Activated CD4-positive, alpha-beta T cell treated with anti-CD3 and anti-CD28 coated beads for 48 hours (primary cell): ENCODE measurements at regions not wholly inside any gene's neighbourhood (a gene's known extent, or its start where the extent isn't known, plus 50 kb on each side); places are given as distances from the start of the nearest gene placed in this dataset.
"Not testable (repeated sequence)": the region's sequence is repeated elsewhere in the genome, so short reads cannot be mapped to it uniquely, and the experiment has no call there.

Source experiments
- DNase-seq: peaks from one replicate; pipeline ENCODE4 v3.0.0-alpha.2; 2020

DNA sequence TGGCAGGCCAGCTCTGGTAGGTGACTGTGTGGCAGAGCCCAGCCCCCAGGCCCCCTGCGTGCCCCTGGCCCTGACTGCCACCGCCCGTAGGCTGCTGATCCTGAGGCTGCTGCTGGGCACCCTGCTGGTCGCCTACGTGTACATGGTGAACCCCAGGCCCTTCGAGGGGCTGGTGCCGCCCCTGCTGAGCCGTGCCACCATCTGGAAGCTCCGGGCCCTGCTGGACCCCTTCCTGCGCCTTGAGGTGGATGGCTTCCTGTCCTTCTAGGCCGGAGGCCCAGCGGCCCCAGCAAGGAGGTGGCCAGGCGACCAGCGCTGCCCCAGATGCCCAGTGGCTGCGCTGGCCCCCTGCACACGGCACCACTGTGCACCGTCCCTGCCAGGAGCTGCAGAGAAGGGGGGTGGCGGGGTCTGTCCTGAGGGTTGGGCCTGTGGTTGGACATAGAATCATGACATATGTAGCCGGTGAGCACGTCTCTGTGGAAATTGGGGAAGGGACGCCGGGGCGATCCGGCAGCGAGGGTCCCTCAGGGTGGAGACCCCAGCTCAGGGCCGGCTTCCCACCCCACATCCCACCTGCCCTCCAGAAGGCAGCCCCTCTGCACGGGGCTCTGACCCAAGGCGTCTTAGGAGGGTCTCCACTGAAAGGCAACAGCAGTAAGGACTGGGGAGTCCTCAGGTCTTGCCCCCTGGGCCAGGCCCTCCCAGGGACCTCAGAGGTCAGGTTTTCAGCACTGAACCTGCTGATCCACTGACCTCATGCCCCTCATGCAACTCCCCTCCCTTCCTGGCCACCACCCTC lies 185.4 kb downstream of the IGLL1 start:
- DNase-seq: no peak

DNA sequence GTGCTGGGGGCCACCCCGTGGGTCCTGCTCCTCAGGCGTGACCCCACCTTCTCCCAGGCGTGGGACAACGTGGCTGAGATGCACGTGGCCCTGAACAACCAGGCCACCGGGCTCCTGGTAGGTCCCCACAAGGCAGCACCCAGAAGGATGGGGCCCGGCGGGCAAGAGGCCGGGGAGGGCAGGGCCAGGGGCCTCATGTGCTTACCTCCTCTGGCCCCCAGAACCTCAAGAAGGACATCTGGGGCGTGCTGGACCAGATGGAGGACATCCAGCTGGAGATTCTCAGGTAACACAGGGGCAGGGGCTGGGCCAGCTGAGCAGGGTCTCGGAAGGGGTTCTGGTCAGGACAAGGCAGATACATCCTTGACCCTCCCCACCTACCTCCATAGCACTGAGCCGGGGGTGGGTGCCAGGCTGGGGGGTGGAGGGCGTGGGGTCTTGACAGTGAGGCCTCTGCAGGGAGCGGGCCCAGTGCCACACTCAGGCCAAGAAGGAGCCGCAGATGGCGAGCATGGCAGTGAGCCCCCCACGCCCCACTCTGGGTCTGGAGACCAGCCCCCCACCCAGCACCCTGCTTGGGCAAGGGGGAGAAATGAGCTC lies 186.3 kb downstream of the IGLL1 start:
- DNase-seq: no peak

DNA sequence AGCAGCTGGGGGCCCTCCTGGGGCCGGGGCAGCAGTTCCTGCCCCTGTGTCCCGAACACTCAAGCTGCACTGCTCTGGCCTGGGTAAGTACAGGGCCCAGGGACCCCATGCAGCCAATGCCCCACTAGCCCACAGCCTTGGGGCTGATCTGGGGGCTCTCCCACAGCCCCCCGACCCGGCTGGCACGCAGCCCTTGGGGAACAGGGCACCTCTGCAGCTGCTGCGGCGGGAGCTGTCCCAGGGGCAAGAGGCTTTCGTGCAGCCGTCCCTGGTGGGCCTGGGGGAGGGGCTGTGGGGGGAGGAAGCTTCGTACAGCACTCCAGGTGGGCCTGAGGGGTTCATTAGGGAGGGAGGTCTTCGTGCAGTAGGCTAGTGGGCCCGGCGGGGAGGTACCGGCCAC lies 186.9 kb downstream of the IGLL1 start:
- not testable (repeated sequence) for DNase-seq

DNA sequence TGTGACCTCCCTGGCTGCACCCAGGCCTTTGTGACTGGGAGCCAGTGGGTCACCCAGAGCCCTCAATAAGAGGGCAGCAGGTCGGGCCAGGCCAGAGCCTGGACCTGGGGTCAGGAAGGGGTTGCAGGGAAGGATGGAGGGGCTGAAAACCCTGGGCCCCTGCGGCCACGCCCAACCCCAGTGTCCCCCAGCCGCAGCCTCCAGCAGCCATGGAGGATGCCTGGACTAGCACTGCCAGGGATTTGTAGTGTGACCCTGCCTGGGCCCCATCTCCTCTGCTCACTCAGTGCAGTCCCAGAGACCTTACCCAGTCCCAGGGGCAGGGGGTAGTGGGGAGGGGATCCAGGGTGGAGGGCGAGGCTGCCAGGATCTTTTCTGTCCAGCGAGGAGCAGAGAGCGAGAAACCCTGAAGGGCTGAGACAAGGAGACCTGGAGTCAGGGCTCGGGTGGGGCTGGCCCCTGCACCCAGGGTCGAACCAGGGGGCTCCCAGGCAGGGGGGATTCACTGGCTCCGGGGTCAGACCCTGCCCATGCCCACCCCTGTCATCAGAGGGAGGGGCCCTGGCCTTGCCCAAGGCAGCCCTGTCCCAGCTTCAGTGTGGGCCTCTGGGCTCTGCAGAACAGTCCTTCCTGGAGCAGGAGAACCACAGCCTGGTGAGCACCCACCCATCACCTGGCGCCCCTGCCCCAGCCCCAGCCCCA lies 187.5 kb downstream of the IGLL1 start:
- no peak for DNase-seq

DNA sequence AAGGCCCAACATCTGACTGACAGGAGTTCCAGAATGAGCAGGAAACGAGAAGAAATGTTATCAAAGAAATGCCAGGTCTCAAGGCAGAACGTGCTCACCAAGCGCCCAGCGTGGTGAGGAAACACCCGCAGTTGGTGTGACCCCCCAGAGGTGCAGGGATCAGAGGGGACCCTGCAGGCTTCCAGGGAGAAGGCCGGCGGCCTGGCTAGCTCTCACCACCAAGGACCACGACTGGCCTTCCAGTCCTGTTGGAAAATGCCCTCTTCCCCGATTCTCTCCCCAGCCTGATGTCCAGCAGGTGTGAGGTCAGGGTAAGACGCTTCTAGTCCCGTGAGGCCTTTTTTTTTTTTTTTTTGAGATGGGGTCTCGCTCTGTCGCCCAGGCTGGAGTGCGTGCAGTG lies 189.1 kb downstream of the IGLL1 start:
- DNase-seq: no peak

DNA sequence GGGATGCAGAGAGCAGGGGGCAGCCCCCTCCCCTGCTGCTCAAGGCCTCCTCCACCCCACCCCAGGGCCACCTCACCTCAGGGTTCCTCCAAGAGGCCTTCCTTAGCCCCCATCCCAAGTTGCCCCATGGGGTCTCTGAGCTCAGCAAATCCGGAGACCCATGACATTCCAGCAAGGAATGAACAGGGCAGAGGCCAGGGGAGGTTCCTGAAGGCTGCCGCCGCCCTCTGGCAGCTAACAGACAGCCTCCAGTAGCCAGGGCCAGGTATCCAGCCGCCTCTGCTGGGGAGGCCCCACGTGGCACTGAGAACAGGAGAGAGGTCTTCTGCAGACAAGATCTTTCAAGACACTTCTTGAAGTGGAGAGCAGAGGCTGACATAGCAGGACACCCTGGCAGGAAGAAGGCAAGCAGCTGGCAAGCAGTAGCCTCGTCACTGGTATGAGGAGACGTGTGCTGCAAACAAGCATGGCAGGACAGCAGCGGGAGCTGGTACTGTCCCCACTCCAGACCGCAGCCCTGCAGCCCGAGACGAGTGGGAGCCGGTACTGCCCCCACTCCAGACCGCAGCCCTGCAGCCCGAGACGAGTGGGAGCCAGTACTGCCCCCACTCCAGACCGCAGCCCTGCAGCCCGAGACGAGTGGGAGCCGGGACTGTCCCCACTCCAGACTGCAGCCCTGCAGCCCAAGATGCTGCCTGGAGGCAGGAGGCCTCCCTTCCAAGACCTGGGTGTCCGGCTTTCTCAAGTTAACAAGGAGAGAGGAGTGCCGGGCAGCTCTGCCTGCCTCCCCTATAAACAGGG lies 190.6 kb downstream of the IGLL1 start:
- no peak for DNase-seq

DNA sequence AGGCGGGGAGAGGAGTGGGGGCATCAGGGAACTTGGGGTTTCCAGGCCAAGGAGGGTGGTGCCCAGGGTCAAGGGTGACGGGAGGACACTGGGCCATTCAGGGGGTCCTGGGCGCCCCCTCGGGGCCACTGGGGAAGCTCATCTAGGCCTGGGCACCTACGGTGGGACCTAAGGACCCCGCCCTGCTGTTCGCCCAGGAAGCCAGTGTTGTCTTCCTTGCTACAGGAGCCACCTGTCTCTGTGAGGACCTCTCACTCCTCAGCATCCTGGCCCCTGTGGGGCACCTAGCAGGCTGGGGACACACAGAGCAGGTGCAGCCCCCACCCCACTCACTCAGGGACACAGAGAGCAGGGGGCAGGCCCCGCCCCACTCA lies 191.6 kb downstream of the IGLL1 start:
- DNase-seq: no peak

DNA sequence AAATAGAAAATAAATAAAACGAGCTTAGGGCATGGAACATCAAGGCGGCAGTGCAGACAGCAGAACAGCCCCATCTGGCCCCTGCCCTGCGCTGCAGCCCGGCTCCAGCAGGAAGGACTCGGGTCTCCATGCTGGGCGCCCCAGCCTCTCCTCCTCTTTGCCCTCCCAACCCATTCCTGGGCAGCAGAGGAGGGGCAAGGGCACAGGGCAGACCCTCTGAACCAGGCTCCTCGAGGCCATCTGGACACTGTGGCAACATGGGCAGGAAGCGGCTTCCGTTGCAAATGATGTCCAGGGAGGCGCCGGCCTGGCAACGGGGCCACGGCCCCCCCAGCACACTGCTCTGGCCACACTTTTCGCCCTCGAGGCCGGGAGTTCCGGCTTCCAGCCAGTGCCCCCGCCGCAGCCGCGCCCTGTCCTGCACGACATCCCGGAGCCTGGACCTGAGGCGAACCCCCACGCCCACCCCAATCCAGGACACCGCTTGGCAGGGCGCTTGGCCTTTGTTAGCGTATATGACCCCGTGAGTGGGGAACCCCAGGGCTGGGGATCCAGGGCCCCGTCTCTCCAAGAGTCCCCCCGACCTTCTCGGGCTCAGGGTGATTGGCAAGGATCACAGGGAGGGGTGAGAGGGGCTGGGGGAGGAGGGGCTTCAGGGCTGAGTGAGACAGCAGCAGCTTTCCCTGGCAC lies 192.1 kb downstream of the IGLL1 start:
- no peak for DNase-seq

DNA sequence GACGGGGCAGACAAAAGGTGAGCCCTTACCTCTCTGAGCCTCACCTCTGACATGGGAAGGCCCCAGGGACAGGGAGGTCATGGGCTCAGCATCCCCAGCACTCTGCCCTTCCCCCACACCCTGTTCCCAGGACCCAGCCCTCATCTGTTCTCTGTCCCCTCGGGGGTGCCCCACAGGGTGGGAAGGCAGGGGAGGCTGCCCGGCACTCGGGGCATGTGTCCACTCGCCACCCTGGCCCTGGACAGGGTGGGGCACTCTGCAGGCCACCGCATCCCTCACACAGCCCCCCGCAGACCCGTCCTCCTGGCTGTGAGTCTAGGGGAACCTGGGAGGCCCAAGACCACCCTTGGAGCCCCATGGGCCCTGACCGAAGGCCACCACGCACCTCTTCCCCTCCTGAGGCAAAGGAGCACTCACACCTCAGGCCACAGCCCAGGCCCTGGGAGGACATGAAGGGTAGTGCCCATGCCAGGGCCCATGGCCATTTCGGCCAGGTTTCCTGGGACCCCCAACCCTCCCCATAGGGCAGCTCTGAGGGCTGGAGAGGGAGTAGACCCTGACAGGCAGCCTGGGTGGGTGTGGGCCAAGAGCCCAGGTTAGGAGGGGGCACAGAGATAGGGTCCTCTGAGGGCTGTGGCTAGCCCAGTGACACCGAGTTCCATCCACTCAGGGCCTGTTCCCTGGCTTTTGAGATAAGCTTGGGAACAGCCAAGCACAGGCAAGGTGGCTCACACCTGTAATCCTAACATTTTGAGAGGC lies 193.1 kb downstream of the IGLL1 start:
- DNase-seq: no peak

DNA sequence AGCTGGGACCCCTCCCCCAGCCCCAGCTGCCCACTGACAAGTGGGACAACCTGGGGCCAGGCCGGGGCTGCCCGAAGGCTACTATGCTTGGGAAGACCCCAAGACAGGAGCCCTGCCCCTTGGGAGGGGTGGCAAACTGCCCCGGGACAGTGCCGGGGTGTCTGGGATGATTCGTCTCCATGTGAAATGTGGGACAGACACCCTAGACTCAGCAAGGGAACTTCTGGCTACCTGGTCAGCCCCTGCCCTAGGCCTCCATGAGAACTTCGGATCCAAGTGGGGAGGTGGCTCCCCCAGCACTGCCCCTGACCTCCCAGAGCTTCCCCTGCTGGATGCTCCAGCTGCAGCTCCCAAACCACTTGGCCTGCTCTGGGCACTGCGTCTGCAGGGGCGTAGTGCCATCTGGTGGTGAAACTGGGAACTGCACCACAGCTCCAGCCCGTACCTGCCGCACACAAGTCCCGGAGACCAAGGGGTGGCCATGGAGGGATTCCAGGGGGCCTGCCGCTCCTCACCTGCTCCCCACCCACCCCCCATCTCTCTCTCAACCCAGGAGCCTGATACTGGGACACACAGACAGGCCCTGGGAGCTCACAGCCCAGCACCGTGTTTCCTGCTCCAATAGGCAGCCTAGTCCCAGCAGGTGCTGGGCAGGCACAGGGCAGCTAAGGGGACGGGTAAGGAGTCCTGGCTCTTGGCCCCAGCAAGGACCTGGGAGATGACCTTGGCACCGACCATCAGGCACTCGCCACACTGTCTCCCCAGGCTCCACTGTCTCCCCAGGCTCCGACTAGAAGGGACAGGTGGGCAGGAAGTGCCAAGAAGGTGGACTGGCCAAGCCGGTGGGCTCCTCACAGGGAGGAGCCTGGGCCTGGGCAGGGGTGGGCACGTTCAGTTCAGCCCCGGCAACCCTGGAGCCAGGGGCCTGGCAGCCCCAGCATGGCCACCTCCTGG lies 194.1 kb downstream of the IGLL1 start:
- DNase-seq: peak; percentile 88

DNA sequence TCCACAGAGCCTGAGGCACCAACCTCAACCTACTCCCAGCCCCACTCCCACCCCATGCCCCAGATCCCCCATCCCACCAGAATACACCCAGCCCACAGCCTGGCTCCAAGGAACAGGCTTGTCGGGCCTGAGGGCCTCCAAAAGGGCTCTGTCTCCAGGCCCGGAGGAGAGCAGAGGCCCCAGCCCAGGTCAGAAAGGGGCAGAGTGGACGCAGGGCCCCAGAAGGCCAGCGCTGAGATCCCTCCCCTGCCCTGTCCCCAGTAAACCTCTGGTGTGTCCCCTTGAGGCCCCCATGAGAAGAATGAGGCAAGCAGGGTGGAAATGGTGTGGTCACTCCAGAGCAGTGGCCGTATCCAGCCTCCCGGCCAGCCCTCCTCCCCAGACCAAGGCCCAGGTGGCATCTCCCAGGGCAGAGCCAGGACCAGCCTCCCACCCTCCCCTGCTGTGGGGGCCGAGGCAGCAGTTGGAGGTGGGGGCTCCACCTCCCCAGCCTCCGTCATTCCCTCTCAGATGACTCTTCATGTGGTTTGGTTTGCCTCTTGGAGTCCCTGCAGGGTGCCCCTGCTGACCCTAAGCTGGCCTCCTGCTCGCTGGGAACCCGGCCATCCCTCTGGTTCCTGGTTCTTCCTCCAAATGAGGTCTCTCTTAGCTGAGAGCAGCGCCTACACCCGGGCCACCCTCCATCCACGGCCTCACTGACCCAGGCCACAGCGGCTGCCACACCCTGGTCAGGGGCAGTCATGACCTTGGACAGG lies 195.0 kb downstream of the IGLL1 start:
- DNase-seq: no peak

DNA sequence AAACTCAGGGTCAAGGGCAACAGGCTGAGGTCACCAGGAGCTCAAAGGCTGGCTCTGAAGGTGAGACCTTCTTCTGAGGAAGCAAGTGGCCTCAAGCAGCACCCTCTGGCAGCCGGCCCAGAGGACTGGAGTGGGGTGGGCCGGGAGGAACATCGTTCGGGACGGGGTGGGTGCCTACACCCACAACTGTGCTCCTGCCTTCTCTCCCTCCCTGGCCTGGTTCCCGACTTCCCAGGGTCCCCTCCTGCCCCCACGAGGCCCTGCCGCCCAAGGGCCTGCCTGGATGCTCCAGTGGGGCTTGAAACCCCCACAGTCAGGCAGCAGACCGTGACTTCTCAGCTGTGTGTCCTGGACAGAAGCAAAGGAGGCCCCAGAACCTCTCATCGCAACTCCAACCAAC lies 195.7 kb downstream of the IGLL1 start:
- DNase-seq: no peak

DNA sequence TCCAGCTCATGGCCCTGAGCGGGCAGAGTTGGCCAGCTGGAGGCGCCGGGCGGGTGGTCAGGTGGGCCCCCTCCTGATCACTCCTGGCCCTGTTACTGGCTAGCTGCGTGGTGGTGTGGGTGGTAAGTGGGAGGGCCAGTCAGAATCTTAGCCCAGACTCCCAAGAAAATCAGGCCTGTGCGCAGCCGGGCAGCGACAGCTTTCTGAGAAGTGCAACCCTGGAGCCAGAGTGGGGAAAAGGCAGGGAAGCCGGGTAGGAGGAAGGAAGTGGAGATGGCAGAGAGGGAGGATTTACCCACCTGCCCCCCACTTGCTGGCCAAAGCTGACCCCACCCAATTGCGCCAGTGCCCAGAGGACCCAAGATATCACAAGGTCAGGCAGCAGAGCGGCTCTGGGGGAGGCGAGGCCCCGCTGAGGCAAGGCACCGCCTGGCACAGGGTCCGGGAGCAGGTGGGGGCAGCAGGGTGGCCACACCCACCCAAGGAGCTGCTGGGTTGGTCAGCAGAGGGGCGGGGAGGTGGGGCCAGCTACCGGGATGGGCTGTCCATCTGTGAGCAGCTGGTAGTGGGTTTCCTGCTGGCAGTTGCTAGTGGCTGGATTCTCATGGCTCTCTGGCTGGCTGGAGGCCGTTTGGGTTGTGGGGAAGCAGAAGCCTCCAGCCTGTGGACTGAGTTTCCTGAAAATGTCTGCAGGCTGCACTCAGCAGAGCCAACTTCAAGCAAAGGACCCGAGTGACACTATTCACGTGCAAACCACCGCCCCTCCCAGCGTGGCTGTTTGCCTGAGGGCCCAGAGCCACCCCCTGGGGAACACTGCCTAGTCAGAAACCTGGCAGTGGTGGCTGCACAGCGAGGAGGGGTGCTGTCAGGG lies 196.4 kb downstream of the IGLL1 start:
- no peak for DNase-seq

DNA sequence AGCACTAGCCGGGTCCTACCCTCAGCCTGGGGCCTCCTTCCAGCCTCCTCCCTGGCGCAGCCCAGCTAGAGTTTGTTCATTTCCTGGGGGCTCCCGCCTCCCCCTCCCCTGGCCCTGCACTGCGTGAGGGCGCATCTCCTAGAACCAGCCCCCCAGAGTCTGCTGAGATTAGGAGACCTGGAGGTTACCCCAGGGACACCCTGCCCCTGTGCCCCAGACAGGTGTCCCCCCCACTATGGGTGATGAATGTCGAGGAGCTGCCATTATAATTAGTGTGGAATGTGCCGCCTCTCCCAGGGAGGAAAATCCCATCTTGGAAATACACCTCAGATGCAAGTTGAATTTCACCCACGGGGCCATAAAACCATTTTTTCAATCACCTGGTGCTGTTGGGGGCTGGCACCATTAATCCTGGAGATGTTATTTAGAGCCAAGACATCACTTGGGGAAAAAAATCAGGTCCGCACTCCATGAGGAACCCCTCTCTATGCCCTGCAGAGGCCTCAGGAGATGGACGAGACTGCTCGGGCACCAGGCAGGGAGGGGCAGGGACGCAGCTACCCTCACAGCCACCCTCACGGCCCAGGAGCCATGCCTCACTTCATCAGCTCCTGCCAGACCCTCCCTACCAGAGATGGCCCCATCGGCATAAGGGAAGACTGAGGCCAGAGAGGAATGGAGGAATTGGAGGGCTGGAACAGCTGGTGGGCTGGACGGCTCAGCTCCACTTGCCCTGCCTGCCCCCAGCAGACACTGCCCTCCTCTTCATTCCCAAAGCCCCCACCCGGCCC lies 197.5 kb downstream of the IGLL1 start:
- no peak for DNase-seq

DNA sequence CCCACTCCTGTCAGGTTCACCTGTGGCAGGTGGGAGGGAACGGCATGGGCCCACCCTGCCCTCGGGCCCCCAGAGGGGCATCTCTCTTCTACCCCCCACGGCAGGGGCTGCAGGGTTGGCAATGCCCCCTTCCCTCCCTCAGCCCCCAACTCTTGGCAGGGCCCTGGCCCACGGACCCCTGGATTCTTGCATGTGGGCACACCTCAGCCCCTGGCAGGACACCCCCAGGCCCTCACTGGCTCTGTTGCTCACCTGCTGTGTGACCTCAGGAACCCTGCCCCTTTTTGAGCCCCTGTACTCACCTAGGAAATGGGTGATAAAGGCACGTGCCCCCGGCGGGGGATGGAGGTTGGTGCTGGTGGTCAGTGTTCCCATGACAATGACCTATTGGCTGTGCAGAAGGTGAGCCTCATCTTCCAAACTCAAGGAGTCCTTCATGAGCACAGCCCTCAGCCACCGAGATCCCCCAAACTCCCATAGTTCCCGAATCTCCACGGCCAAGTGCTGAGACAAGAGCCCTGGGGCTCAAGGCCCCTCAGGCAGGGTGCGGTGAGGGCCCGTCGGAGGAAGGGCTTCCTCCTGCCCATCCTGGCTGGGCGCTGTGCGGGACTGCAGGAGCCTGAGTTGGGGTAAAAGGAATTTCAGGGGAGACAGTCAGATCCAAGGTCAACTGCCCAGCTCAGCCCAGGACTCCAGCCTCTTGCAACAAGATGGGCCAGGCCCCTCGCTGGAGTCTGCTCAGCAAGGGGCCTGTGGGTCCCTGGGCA lies 198.2 kb downstream of the IGLL1 start:
- DNase-seq: no peak

DNA sequence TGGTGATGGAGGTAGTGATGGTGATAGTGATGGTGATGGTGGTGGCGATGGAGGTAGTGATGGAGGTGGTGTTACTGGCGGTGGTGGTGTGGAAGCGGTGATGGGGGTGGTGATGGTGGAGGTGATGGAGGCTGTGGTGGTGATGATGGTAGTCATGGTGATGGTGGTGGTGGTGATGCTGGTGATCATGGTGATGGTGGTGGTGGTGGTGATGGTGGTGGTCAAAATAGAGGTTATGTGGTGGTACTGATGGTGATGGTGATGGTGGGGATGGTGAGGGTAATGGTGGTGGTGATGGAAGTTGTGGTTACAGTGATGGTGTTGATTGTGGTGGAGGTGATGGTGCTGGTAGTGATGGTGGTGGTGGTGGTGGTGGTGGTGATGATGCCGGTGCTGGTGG lies 199.2 kb downstream of the IGLL1 start:
- DNase-seq: no peak

DNA sequence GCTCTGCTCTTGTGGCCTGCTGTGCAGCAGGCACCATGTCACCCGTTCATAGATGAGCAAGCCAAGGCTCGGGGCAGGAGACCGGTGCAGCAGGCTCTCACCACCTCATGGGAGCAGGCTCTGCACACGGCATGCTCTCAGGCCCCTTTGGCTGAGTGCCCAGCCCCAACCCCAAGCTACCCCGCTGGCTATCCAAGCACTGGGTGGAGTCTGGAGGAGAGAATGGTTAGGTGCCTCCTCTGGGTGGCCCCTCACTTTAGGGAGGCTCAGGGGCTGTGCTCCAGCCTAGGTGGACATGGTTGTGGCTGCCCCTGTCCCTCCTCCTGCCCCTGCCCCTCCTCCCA lies 199.9 kb downstream of the IGLL1 start:
- DNase-seq: no peak
